EH (cell line): ENCODE measurements at regions not wholly inside any gene's neighbourhood (a gene's known extent, or its start where the extent isn't known, plus 50 kb on each side); places are given as distances from the start of the nearest gene placed in this dataset.
A peak's percentile ranks its signal among the peaks of the same experiment; 100 is the strongest.

Source experiments
- DNase-seq: peaks from one replicate; pipeline ENCODE4 v3.0.0-alpha.2; 2015; ENCODE audit warnings: low read depth

GRCh38 chr7:85776691-85777345 lies 590.0 kb upstream of the SEMA3D start:
- DNase-seq = no peak

- no peak for DNase-seq
Measured at GRCh38 chr7:85775431-85775830, 588.6 kb upstream of the SEMA3D start.

- no peak for DNase-seq
Measured at GRCh38 chr7:85774986-85775385, 588.1 kb upstream of the SEMA3D start.

- peak; percentile 66 for DNase-seq
Measured at GRCh38 chr7:85773116-85773728, 586.4 kb upstream of the SEMA3D start.

GRCh38 chr7:85771516-85771915 lies 584.7 kb upstream of the SEMA3D start:
- DNase-seq = no peak

- DNase-seq = peak; percentile 60
Measured at GRCh38 chr7:85770332-85770731, 583.5 kb upstream of the SEMA3D start.

GRCh38 chr7:85765698-85766298 lies 578.9 kb upstream of the SEMA3D start:
- DNase-seq = no peak

GRCh38 chr7:85764034-85764433 lies 577.2 kb upstream of the SEMA3D start:
- no peak for DNase-seq

GRCh38 chr7:85757348-85757747 lies 570.5 kb upstream of the SEMA3D start:
- DNase-seq = no peak

GRCh38 chr7:85750454-85750949 lies 563.6 kb upstream of the SEMA3D start:
- peak; percentile 52 for DNase-seq

- DNase-seq = no peak
Measured at GRCh38 chr7:85749696-85750453, 563.0 kb upstream of the SEMA3D start.

GRCh38 chr7:85748861-85749260 lies 562.0 kb upstream of the SEMA3D start:
- DNase-seq = no peak

- no peak for DNase-seq
Measured at GRCh38 chr7:85737426-85737825, 550.6 kb upstream of the SEMA3D start.

GRCh38 chr7:85736085-85736484 lies 549.2 kb upstream of the SEMA3D start:
- no peak for DNase-seq

- no peak for DNase-seq
Measured at GRCh38 chr7:85734823-85735222, 548.0 kb upstream of the SEMA3D start.

- peak; percentile 5 for DNase-seq
Measured at GRCh38 chr7:85733169-85733915, 546.5 kb upstream of the SEMA3D start.

GRCh38 chr7:85730012-85730411 lies 543.2 kb upstream of the SEMA3D start:
- DNase-seq = peak; percentile 6

GRCh38 chr7:85725026-85725425 lies 538.2 kb upstream of the SEMA3D start:
- DNase-seq = no peak

GRCh38 chr7:85719981-85720953 lies 533.4 kb upstream of the SEMA3D start:
- peak; percentile 33 for DNase-seq

- DNase-seq = peak; percentile 1
Measured at GRCh38 chr7:85716353-85716752, 529.5 kb upstream of the SEMA3D start.

GRCh38 chr7:85714951-85715350 lies 528.1 kb upstream of the SEMA3D start:
- DNase-seq = no peak
